Mucosa of descending colon (tissue), 3 donors: ENCODE measurements at regions not wholly inside any gene's neighbourhood (a gene's known extent, or its start where the extent isn't known, plus 50 kb on each side); places are given as distances from the start of the nearest gene placed in this dataset.
"Not testable (repeated sequence)": the region's sequence is repeated elsewhere in the genome, so short reads cannot be mapped to it uniquely, and the experiment has no call there.

Experiments
- ATAC-seq: fragments of 200-7000 bp; cut with Tn5 transposase; one replicate; pipeline ENCODE4 v1.9.1; 2020; ENCODE audit warnings: mild to moderate bottlenecking, moderate library complexity
- DNase-seq, 3 donors: peaks; one replicate each; pipeline ENCODE4 v3.0.0-alpha.2; 2020
- H3K36me3 ChIP-seq: fragments of 200-600 bp; one replicate; pipeline ENCODE4 v1.8.0; 2021; ENCODE audit warnings: low read depth, mild to moderate bottlenecking
- H3K4me1 ChIP-seq: fragments of 200-600 bp; one replicate; pipeline ENCODE4 v1.8.0; 2021; ENCODE audit warnings: low read depth, mild to moderate bottlenecking
- H3K4me3 ChIP-seq: fragments of 200-600 bp; one replicate; pipeline ENCODE4 v1.8.0; 2021; ENCODE audit warnings: mild to moderate bottlenecking
- H3K9me3 ChIP-seq: fragments of 200-600 bp; one replicate; pipeline ENCODE4 v1.8.0; 2021; ENCODE audit warnings: mild to moderate bottlenecking
- intact Hi-C, 2 donors: fragments of 100-400 bp; cut with DNase I in 1 of 2; cut with micrococcal nuclease in 1 of 2; formaldehyde crosslinking; loops; one replicate each; pipeline versions ENCODE4 v1.11.0 to v1.11.1; 2022; cut with DNase I, micrococcal nuclease
- TF ChIP-seq, protein P1 (sequence below): fragments of 200-600 bp; IDR thresholded peaks from one replicate; pipeline ENCODE4 v1.8.0; 2022; ENCODE audit warnings: antibody characterized with exemption, mild to moderate bottlenecking
- donor health status: DM: no; HTN: no; CAD: no; lungs with moderate emphysema.
- donor health status: DM: no; HTN: no; CAD: no.
- donor health status: DM: no; HTN: yes; CAD: no.

DNA sequence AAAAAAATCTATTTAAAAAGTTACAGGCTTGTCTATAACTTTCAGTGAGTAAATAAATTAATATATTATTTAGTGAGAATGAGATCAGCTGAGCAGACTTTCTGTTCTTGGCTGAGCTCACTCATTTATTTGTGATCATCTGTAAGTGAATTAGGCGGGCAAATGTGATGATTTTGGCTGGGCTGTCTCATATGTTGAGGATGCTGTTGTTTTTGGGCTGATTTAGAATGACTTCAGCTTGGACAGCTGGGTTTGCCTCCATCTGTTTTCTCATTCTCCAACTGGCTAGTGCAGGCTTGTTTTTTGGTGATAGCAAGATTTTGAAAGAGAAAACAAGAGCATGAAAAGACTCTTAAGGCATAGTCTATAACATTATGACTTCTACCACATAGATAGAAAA, 475.8 kb upstream of the OLFM3 start:
- Histone ChIP-seq H3K4me3 (no peak overlapping the region), H3K4me1 (no peaks in the 10 kb centered on the region), H3K36me3 (no peaks in the 10 kb centered on the region), H3K9me3 (no peaks in the 10 kb centered on the region)
- TF ChIP-seq, protein P1, sequence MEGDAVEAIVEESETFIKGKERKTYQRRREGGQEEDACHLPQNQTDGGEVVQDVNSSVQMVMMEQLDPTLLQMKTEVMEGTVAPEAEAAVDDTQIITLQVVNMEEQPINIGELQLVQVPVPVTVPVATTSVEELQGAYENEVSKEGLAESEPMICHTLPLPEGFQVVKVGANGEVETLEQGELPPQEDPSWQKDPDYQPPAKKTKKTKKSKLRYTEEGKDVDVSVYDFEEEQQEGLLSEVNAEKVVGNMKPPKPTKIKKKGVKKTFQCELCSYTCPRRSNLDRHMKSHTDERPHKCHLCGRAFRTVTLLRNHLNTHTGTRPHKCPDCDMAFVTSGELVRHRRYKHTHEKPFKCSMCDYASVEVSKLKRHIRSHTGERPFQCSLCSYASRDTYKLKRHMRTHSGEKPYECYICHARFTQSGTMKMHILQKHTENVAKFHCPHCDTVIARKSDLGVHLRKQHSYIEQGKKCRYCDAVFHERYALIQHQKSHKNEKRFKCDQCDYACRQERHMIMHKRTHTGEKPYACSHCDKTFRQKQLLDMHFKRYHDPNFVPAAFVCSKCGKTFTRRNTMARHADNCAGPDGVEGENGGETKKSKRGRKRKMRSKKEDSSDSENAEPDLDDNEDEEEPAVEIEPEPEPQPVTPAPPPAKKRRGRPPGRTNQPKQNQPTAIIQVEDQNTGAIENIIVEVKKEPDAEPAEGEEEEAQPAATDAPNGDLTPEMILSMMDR: no peak
- intact Hi-C loops: no loop called here
- no peak for ATAC-seq
- no peak for DNase-seq

DNA sequence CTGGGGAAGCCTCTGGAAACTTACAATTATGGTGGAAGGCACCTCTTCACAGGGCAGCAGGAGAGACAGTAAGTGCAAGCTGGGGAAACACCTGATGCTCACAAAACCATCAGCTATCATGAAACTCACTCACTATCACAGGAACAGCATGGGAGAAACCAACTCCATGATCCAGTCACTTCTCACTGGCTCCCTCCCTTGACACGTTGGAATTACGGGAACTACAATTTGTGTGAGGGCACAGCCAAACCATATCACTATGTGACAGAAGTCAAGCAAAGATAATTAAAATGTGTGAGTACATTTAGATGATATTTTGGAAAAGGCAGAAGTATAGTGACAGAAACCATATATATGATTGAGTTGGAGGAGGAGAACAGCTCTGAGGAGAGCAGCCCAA, 474.0 kb upstream of the OLFM3 start:
- Histone ChIP-seq H3K4me1 (no peaks in the 10 kb centered on the region), H3K36me3 (no peaks in the 10 kb centered on the region), H3K4me3 (no peak overlapping the region), H3K9me3 (no peaks in the 10 kb centered on the region)
- ATAC-seq: no peak
- TF ChIP-seq, protein P1: no peak
- DNase-seq: no peak
- intact Hi-C loops: no loop called here

DNA sequence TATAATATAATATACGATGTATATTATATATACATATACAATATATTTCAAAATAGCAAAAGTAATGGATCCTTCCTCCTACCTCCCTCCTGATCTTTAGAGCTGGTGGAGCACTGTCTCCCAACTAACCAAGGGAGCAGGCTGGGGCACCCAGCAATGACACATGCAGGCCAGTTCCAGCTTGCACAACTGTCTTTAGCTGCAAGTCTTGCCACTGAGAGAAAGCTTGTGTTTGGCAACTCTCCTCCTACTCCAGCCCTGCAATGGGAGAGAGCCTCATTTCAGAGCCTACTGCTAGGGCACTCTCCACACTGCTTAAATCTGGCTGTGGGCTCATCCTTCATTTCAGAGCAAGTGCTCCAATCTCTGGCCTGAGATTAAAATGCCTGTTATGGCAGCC, 469.8 kb upstream of the OLFM3 start:
- intact Hi-C loops: no loop called here
- no peaks in the 10 kb centered on the region for H3K4me1 ChIP-seq
- TF ChIP-seq, protein P1: no peak
- H3K36me3 ChIP-seq: no peaks in the 10 kb centered on the region
- no peaks in the 10 kb centered on the region for H3K9me3 ChIP-seq
- no peak overlapping the region for H3K4me3 ChIP-seq
- DNase-seq (no peak), ATAC-seq (no peak)

DNA sequence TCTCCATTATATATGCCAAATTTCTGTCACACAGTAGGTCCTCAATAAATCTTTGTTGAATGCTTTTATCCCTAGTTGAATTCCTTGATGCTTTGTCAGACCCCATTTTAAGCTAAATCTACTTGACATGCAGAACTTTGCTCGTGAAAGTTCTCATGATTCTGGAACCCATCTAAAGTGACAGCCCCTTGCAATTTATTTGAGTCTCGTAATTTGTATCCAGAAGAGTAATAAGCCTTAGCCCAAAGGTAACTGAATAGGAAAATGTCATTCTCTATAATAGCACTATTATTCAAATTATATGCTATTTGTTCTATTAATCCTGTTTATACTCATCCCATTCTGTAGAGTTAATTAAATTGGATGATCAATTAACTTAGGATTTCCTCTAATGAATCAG, 466.6 kb upstream of the OLFM3 start:
- TF ChIP-seq, protein P1: no peak
- ATAC-seq: no peak
- Histone ChIP-seq H3K9me3 (no peaks in the 10 kb centered on the region), H3K4me1 (no peaks in the 10 kb centered on the region), H3K4me3 (no peak overlapping the region), H3K36me3 (no peaks in the 10 kb centered on the region)
- DNase-seq: no peak
- intact Hi-C loops: no loop called here

DNA sequence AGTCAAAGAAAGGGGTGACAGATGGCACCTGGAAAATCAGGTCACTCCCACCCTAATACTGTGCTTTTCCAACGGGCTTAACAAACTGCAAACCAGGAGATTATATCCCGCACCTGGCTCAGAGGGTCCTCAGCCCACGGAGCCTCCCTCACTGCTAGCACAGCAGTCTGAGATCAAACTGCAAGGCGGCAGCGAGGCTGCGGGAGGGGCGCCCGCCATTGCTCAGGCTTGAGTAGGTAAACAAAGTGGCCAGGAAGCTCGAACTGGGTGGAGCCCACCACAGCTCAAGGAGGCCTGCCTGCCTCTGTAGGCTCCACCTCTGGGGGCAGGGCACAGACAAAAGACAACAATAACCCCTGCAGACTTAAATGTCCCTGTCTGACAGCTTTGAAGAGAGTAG, 445.6 kb upstream of the OLFM3 start:
- DNase-seq, H3K36me3 ChIP-seq, intact Hi-C loops, H3K4me3 ChIP-seq, ATAC-seq, H3K4me1 ChIP-seq, H3K9me3 ChIP-seq: not testable (repeated sequence)

DNA sequence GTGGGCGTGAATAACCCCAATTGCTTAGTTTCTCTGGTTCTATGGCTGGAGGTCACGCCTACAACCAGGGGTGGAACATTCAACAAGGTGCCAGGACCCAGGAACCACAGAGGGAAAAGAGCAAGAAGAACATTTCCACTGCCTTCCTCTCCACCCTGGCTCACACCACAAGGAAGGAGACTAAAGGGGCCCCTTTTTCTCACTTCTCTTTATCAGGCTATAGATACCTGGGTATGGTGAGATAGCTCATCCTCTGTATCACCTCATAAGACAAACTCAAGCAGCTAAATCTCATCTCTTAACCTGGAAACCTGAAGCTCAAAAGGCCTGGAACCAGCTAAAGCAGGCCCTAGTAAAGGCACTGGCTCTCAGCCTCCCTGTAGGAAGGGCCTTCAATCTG, 438.8 kb upstream of the OLFM3 start:
- TF ChIP-seq, protein P1: no peak
- Histone ChIP-seq H3K9me3 (no peaks in the 10 kb centered on the region), H3K4me1 (no peaks in the 10 kb centered on the region), H3K36me3 (no peaks in the 10 kb centered on the region), H3K4me3 (no peak overlapping the region)
- ATAC-seq (no peak), DNase-seq (no peak)
- intact Hi-C loops: no loop called here
